GM21619 (cell line): ENCODE measurements at regions not wholly inside any gene's neighbourhood (a gene's known extent, or its start where the extent isn't known, plus 50 kb on each side); places are given as distances from the start of the nearest gene placed in this dataset.
"Not testable (repeated sequence)": the region's sequence is repeated elsewhere in the genome, so short reads cannot be mapped to it uniquely, and the experiment has no call there.

ENCODE experiments used
- ATAC-seq: cut with Tn5 transposase; IDR thresholded peaks from one replicate; pipeline ENCODE4 v1.9.1; 2021; ENCODE audit not compliant: unreplicated experiment

GRCh38 chr16:13612623-13613022, 307.3 kb upstream of the ERCC4 start:
- ATAC-seq, result no peak

- ATAC-seq, result no peak
Observed at GRCh38 chr16:13613165-13613564, 306.8 kb upstream of the ERCC4 start.

DNA sequence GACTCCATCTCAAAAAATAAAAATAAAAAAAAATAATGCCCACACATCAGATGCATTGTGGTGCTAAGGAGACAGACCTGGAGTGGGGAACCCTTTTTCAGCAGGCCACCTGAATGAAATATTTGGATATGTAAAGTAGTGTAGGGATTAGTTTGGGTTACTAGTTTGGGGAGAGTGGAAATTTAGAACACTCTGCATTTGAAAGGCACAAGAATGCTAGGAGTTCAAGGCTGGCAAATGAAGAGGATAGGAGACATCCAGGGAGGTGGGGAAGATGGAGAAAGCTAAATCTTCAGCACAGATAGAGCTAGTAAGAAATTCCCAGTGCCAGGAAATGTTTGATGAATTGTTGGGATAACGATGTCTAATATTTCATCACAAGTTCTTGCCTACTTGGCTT, 298.3 kb upstream of the ERCC4 start:
- ATAC-seq, result no peak

- no peak for ATAC-seq
Observed at GRCh38 chr16:13628156-13628555, 291.8 kb upstream of the ERCC4 start.

GRCh38 chr16:13629704-13630103, 290.2 kb upstream of the ERCC4 start:
- ATAC-seq, result no peak

- ATAC-seq, result no peak
Observed at GRCh38 chr16:13630374-13630773, 289.6 kb upstream of the ERCC4 start.

DNA sequence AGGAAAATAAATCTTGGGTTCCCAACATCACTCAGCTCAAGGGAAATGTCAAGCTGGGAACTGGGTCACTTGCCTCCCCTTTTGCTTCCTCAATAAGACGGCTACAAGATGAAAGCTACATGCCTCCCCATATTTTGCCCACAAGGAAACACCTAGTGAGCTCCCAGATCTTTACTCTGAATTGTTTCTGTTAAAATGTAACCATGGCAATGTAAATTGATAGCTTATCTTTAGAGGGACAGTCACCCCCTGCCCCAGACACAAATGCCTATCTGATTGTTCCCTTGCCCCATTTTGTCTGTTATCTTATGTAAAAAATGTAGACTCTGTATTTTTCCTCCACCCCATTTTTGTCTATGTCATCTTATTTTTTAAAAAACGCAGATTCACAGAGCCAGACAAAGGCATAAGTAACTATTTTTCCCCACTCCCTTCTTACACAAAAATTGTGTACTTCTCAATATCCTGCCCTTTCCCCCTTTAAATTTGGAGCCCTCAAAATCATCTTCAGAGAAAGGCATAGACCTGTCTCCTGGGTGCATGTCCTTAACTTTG, 288.7 kb upstream of the ERCC4 start:
- no peak for ATAC-seq

DNA sequence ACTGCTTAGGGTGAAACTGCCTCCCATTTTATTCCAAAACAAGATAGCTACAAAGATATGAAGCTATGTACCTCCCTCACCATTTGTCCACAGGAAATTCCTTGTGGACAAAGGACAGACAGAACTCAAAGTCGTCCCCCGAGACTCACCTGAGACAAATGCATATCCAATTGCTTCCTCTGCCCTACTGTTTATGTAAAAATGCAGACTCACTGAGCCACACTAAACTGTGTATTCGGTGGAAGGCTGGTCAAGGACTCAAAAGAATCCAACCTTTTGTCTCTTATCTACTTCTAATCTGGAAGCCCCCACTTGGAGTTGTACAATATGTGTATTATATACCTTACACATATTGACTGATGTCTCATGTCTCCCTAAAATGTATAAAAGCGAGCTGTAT, 288.0 kb upstream of the ERCC4 start:
- ATAC-seq, result no peak

DNA sequence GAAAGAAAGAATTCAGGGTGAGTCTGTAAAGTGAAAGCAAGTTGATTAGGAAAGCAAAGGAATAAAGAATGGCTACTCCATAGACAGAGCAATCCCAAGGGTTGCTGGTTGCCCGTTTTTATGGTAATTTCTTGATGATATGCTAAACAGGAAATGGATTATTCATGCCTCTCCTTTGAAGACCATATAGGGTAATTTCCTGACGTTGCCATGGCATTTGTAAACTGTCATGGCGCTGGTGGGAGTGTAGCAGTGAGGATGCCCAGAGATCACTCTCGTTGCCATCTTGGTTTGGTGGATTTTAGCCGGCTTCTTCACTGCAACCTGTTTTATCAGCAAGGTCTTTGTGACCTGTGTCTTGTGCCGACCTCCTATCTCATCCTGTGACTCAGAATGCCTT, 287.4 kb upstream of the ERCC4 start:
- ATAC-seq, result not testable (repeated sequence)

DNA sequence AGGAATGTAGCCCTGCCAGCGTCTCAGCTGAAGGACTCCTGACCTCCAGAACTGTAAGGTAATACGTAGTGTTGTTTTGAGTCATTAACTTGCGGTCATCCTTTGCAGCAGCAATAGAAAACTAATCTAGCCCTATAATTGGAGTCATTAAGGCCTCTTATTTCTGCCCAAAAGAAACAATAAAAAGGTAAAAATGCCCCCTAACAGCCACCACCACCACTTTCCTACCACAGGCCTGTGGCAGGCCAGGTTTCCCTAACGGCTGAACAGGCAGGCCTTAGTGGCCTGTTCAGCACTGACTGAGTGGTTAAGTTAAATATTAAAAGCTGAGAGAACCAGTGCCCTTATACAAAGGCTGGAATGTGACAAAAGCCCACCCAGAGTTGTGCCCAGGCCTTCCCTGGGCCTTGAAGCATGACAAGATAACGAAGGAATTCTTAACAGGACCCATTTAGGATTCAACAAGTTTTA, 286.5 kb upstream of the ERCC4 start:
- no peak for ATAC-seq

DNA sequence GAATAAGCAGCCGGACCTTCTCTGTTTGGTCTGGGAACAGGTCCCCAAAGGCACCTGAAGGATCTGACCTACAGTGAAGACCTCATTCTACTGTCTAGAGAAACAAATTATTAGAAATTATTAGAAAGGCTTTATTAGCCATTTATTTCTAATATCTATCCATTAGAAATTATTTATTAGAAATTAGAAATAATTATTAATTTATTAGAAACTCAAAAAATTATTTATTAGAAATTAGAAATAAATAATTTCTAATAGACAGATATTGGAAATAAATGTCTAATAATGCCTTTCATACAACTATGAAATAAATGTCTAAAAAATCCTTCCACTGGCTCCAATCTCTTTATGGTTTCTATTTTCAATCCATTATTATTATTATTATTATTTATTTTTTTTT, 285.7 kb upstream of the ERCC4 start:
- no peak for ATAC-seq

GRCh38 chr16:13634959-13635358, 285.0 kb upstream of the ERCC4 start:
- ATAC-seq, result no peak

DNA sequence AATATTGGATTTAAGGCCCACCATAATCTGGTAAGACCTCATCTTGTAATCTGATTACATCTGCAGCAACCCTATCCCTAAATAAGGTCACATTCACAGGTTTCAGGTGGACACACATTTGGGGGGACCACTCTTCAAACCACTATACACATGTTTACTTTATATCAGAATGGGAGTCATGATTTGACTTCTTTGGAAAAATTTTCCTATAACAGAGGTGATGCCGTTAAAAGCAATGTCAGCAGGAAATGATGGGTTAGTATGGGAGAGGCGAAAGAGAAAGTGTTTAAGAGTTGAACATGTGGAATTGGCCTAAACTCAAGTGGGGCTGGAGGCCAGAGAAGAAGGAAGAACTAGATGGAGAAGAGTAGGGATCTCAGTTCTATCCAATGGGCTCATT, 281.7 kb upstream of the ERCC4 start:
- ATAC-seq, result no peak

DNA sequence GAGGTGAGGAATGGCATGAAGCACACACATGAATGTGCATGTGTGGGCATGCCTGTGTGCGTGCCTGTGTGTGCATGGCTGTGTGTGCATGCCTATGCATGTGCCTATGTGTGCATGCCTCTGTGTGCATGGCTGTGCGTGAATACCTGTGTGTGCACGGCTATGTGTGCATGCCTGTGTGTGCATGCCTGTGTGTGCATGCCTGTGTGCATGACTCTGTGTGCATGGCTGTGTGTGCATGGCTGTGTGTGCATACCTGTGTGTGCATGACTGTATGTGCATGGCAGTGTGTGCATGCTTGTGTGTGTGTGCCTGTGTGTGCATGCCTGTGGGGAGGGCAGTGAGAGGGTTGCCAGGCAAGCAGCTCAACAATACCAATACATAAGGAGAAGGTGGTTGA, 276.5 kb upstream of the ERCC4 start:
- ATAC-seq, result no peak

- ATAC-seq, result no peak
Observed at GRCh38 chr16:13645601-13646245, 274.2 kb upstream of the ERCC4 start.

- ATAC-seq, result no peak
Observed at GRCh38 chr16:13660807-13661206, 259.1 kb upstream of the ERCC4 start.

DNA sequence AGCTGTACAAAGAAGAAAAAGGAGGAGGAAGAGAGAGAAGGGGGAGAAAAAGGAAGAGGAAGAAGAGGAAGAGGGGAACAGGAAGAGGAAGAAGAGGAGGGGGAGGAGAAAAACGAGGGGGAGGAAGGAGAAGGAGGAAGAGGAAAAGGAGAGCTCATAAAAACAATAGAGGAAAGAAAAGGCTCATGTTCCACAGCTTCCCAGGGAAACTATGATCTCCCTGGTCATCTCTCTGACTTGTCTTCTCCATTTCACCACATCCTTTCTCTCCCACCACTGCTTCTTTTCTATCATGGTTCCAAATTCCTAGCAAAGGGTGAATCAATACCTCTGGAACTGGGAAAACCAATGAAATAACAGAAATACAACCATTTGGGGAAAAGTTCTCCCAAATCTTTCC, 254.1 kb upstream of the ERCC4 start:
- ATAC-seq, result no peak

DNA sequence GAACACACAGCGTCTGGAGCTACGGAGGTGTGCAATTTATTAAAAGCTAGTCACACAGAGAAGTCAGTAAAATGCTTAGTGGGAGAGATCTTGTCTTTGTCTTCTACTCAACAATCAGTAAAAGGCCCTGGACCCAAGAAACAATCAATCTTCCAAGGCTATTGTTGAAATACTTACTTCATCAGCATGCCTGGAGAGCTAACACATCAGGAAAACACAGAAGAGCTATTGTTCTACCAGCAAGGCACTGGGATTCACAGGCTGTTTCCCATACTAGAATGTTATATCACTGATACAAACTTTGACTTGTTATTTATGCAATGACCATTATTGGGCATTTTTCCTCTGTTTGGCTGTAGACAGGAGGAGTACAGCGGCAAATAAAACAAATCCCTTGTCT, 247.8 kb upstream of the ERCC4 start:
- ATAC-seq, result no peak

DNA sequence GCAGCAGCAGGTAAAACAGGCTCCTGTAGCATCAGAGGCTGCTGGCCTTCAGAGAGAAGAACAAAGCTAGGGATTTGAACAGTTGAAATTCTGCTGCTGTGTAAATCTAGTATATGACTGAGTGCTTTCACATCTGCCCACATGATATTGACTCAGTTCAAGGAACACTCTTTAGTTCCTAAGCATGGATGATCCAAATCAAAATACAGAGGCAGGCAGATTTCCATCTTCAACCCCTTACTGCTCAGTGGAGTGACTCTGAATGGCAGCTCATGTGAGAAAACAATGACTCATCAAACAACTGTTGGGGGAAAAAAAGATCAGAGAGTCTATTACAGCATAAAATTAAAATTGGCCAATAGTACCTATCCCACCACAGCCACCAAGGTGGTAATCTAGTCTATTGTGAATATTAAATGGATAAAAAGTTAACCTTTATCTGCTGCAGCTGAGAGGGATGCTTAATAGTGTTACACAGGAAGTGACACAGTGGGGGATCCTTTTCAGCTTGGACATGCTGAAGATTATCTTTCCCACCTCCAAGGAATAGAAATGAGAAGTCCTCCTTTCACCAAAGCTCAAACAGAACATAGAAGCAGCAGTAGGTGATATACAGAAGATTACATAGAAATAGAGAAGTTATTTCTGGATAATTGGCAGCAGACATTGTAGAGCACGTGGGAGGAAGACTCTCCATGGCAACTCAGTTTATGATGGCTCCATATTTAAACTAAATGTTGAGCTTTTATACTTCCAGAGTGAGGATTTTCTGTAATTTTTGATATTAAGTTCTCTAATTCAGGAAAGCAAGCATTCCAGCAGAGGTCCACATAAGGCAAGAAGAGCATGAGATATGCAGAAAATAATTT, 239.7 kb upstream of the ERCC4 start:
- no peak for ATAC-seq

DNA sequence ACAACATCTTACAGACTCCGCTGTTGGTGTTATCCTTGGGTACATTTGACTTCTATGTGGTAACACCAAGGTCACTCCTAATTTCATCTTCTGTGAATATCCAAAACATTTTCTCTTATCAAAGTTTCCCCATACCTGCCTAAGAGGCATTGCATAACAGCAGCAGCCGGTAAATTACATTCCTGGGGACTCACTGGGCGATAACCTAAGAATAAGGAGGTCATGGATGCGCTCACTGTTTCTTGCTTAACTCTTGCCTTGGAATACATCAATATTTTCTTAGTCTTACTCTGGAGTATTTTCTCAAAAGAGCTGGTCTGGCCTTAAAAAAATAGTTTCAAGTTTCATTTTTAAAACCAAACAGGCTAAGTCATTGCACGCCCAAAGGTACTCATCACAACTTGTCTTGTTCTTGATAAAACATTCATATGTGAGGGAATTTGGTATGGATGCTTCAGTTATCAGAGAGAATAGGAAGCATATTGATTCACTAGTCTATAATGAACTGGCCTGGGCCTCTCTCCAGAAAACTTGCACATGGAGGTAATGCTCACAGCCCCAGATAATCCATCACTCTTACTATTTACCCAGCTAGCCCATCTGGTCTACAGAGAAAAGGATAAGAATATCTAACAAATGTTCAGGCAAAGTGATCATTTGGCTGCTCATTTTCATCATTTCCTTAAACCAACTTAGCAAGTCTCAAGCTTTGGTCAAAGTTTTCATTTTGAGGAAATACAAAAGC, 235.0 kb upstream of the ERCC4 start:
- ATAC-seq, result no peak

DNA sequence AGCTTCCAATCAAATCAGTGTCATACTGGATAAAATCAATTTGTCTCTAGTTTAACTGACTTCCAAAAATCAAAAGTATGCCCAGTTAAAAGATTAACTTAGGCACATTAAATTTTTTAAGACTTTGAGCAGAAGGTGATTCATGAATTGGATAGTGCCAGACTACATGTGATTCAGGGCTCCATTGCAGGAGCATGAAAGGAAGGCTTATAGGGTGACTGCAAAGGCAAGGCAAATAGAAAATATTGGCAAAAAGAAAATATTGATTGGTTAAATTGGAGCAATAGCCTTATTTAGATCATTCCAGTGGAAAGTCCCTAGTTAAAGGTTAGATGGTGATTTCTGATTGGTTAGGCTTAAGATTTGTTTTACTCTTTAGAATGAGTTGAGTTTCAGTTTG, 223.9 kb upstream of the ERCC4 start:
- ATAC-seq, result no peak

- no peak for ATAC-seq
Observed at GRCh38 chr16:13697013-13697412, 222.9 kb upstream of the ERCC4 start.
